Thoracic aorta (tissue), 2 donors: ENCODE measurements at regions not wholly inside any gene's neighbourhood (a gene's known extent, or its start where the extent isn't known, plus 50 kb on each side); places are given as distances from the start of the nearest gene placed in this dataset.

Source experiments
- ATAC-seq: fragments of 150-250 bp; one replicate; pipeline ENCODE4 v1.8.0; 2017; ENCODE audit warnings: low read depth; ENCODE audit not compliant: insufficient number of reproducible peaks, low FRiP score
- DNase-seq: peaks from one replicate; pipeline ENCODE4 v3.0.0-alpha.2; 2020; ENCODE audit warnings: low spot score
- H3K27ac ChIP-seq, 2 donors: fragments of 200-600 bp; sonication (generic); 1 replicate in 1 of 2; 2 replicates in 1 of 2; pipeline ENCODE4 v1.5.1; 2016; ENCODE audit warnings: mild to moderate bottlenecking in 2 of 2, moderate library complexity in 2 of 2
- H3K27me3 ChIP-seq: fragments of 200-600 bp; sonication (generic); replicated peaks from 2 replicates; pipeline ENCODE4 v1.6.0; 2016; ENCODE audit warnings: mild to moderate bottlenecking; ENCODE audit not compliant: insufficient read depth
- H3K36me3 ChIP-seq: fragments of 200-600 bp; sonication (generic); one replicate; pipeline ENCODE4 v1.5.1; 2016
- H3K4me1 ChIP-seq, 2 donors: fragments of 200-600 bp; sonication (generic); 1 replicate in 1 of 2; 2 replicates in 1 of 2; pipeline versions ENCODE4 v1.5.1 to v1.6.0; 2016; ENCODE audit warnings: low read depth in 2 of 2, mild to moderate bottlenecking in 1 of 2; ENCODE audit not compliant: control insufficient read depth in 1 of 2
- H3K4me3 ChIP-seq: fragments of 200-600 bp; sonication (generic); 2 replicates; pipeline ENCODE4 v1.5.1; 2016; ENCODE audit warnings: mild to moderate bottlenecking
- H3K9me3 ChIP-seq: fragments of 200-600 bp; sonication (generic); 2 replicates; pipeline ENCODE4 v1.5.1; 2016
- TF ChIP-seq, protein P1 (sequence below): fragments of 200-600 bp; sonication (generic); IDR thresholded peaks from one replicate; pipeline ENCODE4 v1.5.1; 2019; ENCODE audit warnings: antibody characterized with exemption

DNA sequence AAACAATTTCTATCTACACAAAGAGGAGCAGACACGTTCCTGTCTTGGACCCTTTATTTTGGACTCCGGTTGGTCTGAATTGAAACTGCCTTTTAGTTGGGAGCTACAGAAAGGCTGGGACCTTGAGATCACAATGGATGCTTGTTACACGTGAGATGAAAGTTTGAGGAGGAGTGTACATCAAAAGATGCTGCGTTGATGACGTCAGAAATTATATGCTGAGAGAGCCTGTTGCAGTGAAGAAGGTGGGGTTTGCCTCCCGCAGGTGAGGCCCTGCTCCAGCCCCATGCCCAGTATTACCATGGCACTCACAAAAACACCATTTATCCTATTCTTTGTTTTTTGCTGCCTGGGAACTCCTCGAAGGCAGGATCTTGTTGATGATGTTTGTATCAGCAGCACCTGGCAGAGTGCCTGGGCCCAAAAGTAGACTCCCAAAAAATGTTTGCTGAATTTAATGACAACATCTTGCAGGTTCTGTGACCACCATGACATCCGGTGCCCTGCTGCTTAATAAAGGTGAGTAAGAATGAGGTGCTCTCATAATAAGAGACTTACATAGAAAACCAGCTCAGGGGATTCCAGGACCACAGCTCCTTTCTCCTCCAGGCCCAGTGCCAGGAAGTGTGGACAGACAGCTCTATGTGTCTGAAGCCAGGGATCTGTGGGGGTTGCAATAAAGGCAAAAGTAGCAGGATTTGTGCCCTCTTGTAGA is 136.1 kb upstream of the UBE2E1 start:
- ATAC-seq (no peak), DNase-seq (no peak)
- Histone ChIP-seq H3K4me1 (peaks cover 3 to 8% of the 10 kb centered on the region in 2 donors), H3K36me3 (no peaks in the 10 kb centered on the region), H3K27ac (no peak overlapping the region), H3K9me3 (no peaks in the 10 kb centered on the region), H3K4me3 (no peak overlapping the region), H3K27me3 (no peaks in the 10 kb centered on the region)
- TF ChIP-seq, protein P1, sequence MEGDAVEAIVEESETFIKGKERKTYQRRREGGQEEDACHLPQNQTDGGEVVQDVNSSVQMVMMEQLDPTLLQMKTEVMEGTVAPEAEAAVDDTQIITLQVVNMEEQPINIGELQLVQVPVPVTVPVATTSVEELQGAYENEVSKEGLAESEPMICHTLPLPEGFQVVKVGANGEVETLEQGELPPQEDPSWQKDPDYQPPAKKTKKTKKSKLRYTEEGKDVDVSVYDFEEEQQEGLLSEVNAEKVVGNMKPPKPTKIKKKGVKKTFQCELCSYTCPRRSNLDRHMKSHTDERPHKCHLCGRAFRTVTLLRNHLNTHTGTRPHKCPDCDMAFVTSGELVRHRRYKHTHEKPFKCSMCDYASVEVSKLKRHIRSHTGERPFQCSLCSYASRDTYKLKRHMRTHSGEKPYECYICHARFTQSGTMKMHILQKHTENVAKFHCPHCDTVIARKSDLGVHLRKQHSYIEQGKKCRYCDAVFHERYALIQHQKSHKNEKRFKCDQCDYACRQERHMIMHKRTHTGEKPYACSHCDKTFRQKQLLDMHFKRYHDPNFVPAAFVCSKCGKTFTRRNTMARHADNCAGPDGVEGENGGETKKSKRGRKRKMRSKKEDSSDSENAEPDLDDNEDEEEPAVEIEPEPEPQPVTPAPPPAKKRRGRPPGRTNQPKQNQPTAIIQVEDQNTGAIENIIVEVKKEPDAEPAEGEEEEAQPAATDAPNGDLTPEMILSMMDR, result no peak

GRCh38 chr3:23671851-23672589 is 133.7 kb upstream of the UBE2E1 start:
- TF ChIP-seq, protein P1, result no peak
- DNase-seq (no peak), ATAC-seq (no peak)
- no peak overlapping the region for H3K27ac ChIP-seq
- peak overlapping the region; percentile 67 for H3K4me3 ChIP-seq
- no peaks in the 10 kb centered on the region for H3K9me3 ChIP-seq
- no peaks in the 10 kb centered on the region for H3K36me3 ChIP-seq
- H3K27me3 ChIP-seq, result no peaks in the 10 kb centered on the region
- H3K4me1 ChIP-seq, result peaks cover 3 to 8% of the 10 kb centered on the region in 2 donors

DNA sequence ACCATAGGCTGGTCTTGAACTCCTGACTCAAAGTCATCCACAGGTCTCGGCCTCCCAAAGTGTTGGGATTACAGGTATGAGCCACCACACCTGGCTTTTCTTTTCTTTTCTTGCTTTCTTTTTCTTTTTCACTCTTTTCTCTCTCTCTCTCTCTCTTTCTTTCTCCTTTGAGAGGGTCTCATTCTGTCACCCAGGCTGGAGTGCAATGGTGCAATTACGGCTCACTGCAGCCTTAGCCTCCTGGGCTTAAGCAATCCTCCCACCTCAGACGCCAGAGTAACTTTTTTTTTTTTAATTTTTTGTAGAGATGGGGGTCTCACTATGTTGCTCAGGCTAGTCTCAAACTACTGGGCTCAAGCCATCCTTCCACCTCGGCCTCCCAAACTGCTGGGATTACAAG is 133.1 kb upstream of the UBE2E1 start:
- no peak overlapping the region for H3K27ac ChIP-seq
- no peaks in the 10 kb centered on the region for H3K27me3 ChIP-seq
- H3K9me3 ChIP-seq, result no peaks in the 10 kb centered on the region
- no peaks in the 10 kb centered on the region for H3K36me3 ChIP-seq
- H3K4me3 ChIP-seq, result no peak overlapping the region
- DNase-seq, result no peak
- no peak for ATAC-seq
- TF ChIP-seq, protein P1, result no peak
- H3K4me1 ChIP-seq, result peaks cover 3 to 8% of the 10 kb centered on the region in 2 donors

GRCh38 chr3:23675010-23675409 is 130.7 kb upstream of the UBE2E1 start:
- no peak overlapping the region for H3K27ac ChIP-seq
- H3K9me3 ChIP-seq, result no peaks in the 10 kb centered on the region
- ATAC-seq, result no peak
- TF ChIP-seq, protein P1, result no peak
- H3K4me3 ChIP-seq, result no peak overlapping the region
- no peaks in the 10 kb centered on the region for H3K36me3 ChIP-seq
- no peak for DNase-seq
- no peaks in the 10 kb centered on the region for H3K27me3 ChIP-seq
- peaks cover 0 to 3% of the 10 kb centered on the region in 2 donors for H3K4me1 ChIP-seq

DNA sequence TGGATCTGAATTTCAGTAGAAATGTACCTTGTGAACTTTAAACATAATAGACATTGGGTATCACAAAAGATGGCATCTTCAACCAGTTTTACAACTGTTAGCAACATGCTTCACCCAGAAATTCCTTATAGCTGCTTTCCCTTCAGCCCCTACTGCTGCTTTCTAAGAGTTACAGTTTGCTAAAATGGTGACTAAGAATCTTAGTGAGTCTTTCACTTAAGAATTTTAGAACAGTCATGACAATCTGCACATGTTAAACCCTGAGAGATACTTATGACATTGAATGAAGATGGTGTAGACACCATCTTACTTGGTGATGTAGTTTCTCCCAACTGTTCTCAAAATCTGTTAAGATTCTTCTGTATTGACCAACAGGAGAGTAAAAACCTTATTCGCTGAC is 129.7 kb upstream of the UBE2E1 start:
- ATAC-seq, result no peak
- H3K4me3 ChIP-seq, result no peak overlapping the region
- peaks cover 0 to 3% of the 10 kb centered on the region in 2 donors for H3K4me1 ChIP-seq
- DNase-seq, result no peak
- no peak overlapping the region for H3K27ac ChIP-seq
- no peaks in the 10 kb centered on the region for H3K36me3 ChIP-seq
- no peaks in the 10 kb centered on the region for H3K9me3 ChIP-seq
- TF ChIP-seq, protein P1, result no peak
- no peaks in the 10 kb centered on the region for H3K27me3 ChIP-seq
